Heart left ventricle (tissue), 13 donors: ENCODE measurements at regions not wholly inside any gene's neighbourhood (a gene's known extent, or its start where the extent isn't known, plus 50 kb on each side); places are given as distances from the start of the nearest gene placed in this dataset.

ENCODE experiments used
- POLR2A ChIP-seq, 2 donors: fragments of 450-650 bp; IDR thresholded peaks; one replicate each; pipeline ENCODE4 v1.6.1; 2017; ENCODE audit warnings: antibody characterized with exemption in 2 of 2, mild to moderate bottlenecking in 2 of 2, moderate library complexity in 2 of 2
- TF ChIP-seq, protein P1 (sequence below), 12 donors: fragments of 200-600 bp; sonication (generic) in 4 of 12; IDR thresholded peaks; one replicate each; pipeline versions ENCODE4 v1.5.0 to v1.8.0; 2018 to 2022; ENCODE audit warnings: antibody characterized with exemption in 12 of 12, mild to moderate bottlenecking in 5 of 12
- donor health status: ischemic (EF 13 %, LVEDD 7.1; RV severe dilation, severe dysfunction).
- donor health status: DM: no; HTN: yes; CAD: no.
- donor health status: DM: no; HTN: no; CAD: no.
- donor health status: ischemic (EF 25% LVEDD 6.9; RV normal size, moderate dysfunction).
- donor health status: ischemic (EF 25% LVEDD 5.7; RV mildly dilated, moderate dysfunction).
- donor health status: ischemic (EF 35%, LVEDD 5.7; RV mildly dilated, moderate dysfunction).
- donor health status: nonischemic (EF 11% LVEDD 7.7; RV severe dilation, severe dysfunction).
- donor health status: DM: yes; HTN: yes; CAD: no.
- donor health status: PGD.
- donor health status: ischemic (EF 29% LVEDD 5.4; RV normal size, mild dysfunction).
- donor health status: nonischemic (EF 23%, LVEDD 6.1; RV moderate dilation, normal function).

DNA sequence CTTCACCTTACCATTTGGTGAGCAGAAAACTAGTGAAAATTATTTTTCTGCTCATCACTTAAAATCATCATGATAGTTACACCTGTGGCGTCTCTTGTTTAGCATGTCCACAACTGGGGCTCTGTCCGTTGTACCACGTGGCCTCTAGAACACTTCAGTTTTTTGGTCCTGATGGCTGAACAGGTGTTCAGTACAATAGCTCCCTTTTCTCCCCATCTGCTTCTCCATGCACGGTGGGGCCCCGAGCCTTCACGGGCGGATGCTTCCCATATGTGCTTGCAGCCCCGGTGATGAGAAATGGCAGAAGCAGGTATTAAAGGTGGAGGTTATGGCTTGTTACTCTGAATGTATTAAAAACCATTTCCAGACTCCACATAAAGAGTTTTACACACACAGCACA is 304.1 kb downstream of the CWC27 start:
- TF ChIP-seq POLR2A (IDR thresholded peaks at IDR 0.05) = no peak
- TF ChIP-seq, protein P1, sequence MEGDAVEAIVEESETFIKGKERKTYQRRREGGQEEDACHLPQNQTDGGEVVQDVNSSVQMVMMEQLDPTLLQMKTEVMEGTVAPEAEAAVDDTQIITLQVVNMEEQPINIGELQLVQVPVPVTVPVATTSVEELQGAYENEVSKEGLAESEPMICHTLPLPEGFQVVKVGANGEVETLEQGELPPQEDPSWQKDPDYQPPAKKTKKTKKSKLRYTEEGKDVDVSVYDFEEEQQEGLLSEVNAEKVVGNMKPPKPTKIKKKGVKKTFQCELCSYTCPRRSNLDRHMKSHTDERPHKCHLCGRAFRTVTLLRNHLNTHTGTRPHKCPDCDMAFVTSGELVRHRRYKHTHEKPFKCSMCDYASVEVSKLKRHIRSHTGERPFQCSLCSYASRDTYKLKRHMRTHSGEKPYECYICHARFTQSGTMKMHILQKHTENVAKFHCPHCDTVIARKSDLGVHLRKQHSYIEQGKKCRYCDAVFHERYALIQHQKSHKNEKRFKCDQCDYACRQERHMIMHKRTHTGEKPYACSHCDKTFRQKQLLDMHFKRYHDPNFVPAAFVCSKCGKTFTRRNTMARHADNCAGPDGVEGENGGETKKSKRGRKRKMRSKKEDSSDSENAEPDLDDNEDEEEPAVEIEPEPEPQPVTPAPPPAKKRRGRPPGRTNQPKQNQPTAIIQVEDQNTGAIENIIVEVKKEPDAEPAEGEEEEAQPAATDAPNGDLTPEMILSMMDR (IDR thresholded peaks at IDR 0.05) = no peak
